ENCODE measurements at regions not wholly inside any gene's neighbourhood (a gene's known extent, or its start where the extent isn't known, plus 50 kb on each side); places are given as distances from the start of the nearest gene placed in this dataset.

GRCh38 chr5:27944471-27944870 is 906.1 kb upstream of the CDH9 start:
- intact Hi-C loops (cut with micrococcal nuclease): no loop called here
- TF ChIP-seq, protein P1, sequence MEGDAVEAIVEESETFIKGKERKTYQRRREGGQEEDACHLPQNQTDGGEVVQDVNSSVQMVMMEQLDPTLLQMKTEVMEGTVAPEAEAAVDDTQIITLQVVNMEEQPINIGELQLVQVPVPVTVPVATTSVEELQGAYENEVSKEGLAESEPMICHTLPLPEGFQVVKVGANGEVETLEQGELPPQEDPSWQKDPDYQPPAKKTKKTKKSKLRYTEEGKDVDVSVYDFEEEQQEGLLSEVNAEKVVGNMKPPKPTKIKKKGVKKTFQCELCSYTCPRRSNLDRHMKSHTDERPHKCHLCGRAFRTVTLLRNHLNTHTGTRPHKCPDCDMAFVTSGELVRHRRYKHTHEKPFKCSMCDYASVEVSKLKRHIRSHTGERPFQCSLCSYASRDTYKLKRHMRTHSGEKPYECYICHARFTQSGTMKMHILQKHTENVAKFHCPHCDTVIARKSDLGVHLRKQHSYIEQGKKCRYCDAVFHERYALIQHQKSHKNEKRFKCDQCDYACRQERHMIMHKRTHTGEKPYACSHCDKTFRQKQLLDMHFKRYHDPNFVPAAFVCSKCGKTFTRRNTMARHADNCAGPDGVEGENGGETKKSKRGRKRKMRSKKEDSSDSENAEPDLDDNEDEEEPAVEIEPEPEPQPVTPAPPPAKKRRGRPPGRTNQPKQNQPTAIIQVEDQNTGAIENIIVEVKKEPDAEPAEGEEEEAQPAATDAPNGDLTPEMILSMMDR (IDR thresholded peaks at IDR 0.05; ENCODE audit: borderline replicate concordance): no peak
- H3K36me3 ChIP-seq: no peaks in the 10 kb centered on the region

DNA sequence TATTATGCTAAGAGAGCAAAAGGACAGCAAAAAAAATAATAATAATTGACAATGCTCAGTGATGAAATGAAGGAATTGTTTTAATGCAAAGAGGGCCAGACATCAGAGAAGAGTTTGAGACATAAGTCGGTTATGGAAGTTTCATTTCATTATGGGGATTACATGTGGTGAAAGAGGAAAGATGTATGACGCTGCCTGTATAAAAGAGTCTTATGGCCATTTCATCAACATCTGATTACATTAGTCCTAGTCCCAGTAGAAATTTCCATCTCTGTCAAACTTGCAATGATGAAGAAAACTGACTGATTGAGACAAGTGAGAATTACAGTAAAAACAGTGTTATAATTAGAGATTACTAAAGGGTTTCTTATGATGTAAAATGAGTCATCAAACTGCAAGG is 900.6 kb upstream of the CDH9 start:
- Histone ChIP-seq H3K36me3 (no peaks in the 10 kb centered on the region), H3K4me3 (no peak overlapping the region), H3K9me3 (replicated peaks) (no peaks in the 10 kb centered on the region), H3K27me3 (ENCODE audit: low read depth) (no peaks in the 10 kb centered on the region), H3K4me1 (no peaks in the 10 kb centered on the region), H3K27ac (replicated peaks) (no peak overlapping the region)
- TF ChIP-seq, protein P1 (IDR thresholded peaks at IDR 0.05; ENCODE audit: borderline replicate concordance): no peak
- DNase-seq: no peak
- intact Hi-C loops (cut with micrococcal nuclease): no loop called here

More at GRCh38 chr5:27944471-27944870, 906.1 kb upstream of the CDH9 start:
- no peaks in the 10 kb centered on the region for H3K4me1 ChIP-seq
- H3K27me3 ChIP-seq (ENCODE audit: low read depth): no peaks in the 10 kb centered on the region
- no peak overlapping the region for H3K4me3 ChIP-seq
- H3K9me3 ChIP-seq (replicated peaks): peaks cover 2% of the 10 kb centered on the region
- H3K27ac ChIP-seq (replicated peaks): no peak overlapping the region
- DNase-seq: no peak

- no peaks in the 10 kb centered on the region for H3K4me1 ChIP-seq
- no peaks in the 10 kb centered on the region for H3K27me3 ChIP-seq (ENCODE audit: low read depth)
- no peak overlapping the region for H3K27ac ChIP-seq (replicated peaks)
- intact Hi-C loops (cut with micrococcal nuclease): no loop called here
- DNase-seq: no peak
- TF ChIP-seq, protein P1 (IDR thresholded peaks at IDR 0.05; ENCODE audit: borderline replicate concordance): no peak
- no peak overlapping the region for H3K4me3 ChIP-seq
- no peaks in the 10 kb centered on the region for H3K36me3 ChIP-seq
- peaks cover 3% of the 10 kb centered on the region for H3K9me3 ChIP-seq (replicated peaks)
These were observed 889.7 kb upstream of the CDH9 start for GRCh38 chr5:27928060-27928459.

- TF ChIP-seq, protein P1 (IDR thresholded peaks at IDR 0.05; ENCODE audit: borderline replicate concordance): no peak
- DNase-seq: no peak
- intact Hi-C loops (cut with micrococcal nuclease): no loop called here
These were observed 872.8 kb upstream of the CDH9 start for GRCh38 chr5:27911216-27911615.

GRCh38 chr5:27908341-27908740 is 870.0 kb upstream of the CDH9 start:
- TF ChIP-seq, protein P1 (IDR thresholded peaks at IDR 0.05; ENCODE audit: borderline replicate concordance): no peak
- Histone ChIP-seq H3K27ac (replicated peaks) (no peak overlapping the region), H3K27me3 (ENCODE audit: low read depth) (no peaks in the 10 kb centered on the region), H3K4me1 (no peaks in the 10 kb centered on the region), H3K9me3 (replicated peaks) (peaks cover 9% of the 10 kb centered on the region), H3K4me3 (no peak overlapping the region), H3K36me3 (no peaks in the 10 kb centered on the region)
- no peak for DNase-seq
- intact Hi-C loops (cut with micrococcal nuclease): no loop called here

More at GRCh38 chr5:27911216-27911615, 872.8 kb upstream of the CDH9 start:
- no peak overlapping the region for H3K27ac ChIP-seq (replicated peaks)
- no peaks in the 10 kb centered on the region for H3K27me3 ChIP-seq (ENCODE audit: low read depth)
- H3K36me3 ChIP-seq: no peaks in the 10 kb centered on the region
- H3K4me1 ChIP-seq: no peaks in the 10 kb centered on the region
- H3K9me3 ChIP-seq (replicated peaks): peaks cover 9% of the 10 kb centered on the region
- no peak overlapping the region for H3K4me3 ChIP-seq

All from left ventricle myocardium inferior (tissue), 1 donor.